Fibroblast of skin of left quadriceps (primary cell): ENCODE measurements at regions not wholly inside any gene's neighbourhood (a gene's known extent, or its start where the extent isn't known, plus 50 kb on each side); places are given as distances from the start of the nearest gene placed in this dataset.
"Not testable (repeated sequence)": the region's sequence is repeated elsewhere in the genome, so short reads cannot be mapped to it uniquely, and the experiment has no call there.

Source experiments
- DNase-seq, 2 experiments: peaks; one replicate each; pipeline ENCODE4 v3.0.0-alpha.2; 2013; ENCODE audit warnings: low read depth in 2 of 2

DNA sequence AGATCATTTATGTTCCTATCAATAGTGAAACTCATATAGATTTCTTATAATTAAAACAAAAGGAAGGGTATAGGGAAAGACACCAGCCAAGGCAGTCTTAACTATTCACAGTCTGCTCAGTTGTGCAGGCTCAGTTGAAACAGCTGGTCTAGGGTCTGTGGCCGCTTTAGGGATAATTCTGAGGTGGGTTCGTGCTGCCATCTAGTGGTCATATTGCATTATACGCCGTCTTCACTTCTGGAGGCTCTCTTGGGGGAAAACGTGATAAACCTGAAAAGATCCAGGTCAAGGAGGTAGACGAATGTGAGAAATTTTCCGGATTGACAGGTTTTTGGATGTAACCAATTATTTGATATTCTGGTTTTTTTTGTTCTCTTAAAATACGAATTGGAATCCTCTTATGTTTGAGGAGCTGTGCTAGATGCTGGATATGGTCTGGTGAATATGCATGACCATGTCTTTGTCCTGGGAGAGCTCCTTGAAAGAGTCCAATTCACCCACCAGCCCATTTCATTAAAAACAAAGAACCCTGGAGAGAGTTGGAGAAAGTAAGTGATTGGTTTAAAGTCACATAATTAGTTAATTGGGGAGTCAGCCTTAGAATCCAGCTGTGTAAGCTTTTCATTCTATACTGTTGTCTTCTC is 492.4 kb downstream of the PLCL1 start:
- peak; percentile 36 to 40 for DNase-seq

DNA sequence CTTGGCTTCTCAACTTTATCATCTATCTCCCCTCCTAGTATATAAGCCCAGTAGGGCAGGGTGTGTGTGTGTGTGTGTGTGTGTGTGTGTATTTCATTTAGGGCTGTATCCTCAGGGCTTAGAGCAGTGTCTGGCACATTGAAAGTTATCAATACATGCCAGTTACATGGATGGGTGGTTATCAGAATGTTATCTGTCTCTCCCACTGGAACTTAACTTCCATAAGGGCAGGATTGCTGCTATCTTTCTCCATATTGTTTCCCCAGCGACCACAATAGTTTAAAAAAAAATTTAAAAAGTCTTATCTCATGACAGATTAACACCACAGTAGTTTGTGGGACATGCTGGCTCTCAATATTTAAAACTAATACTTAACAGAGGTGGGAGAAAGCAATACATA is 488.9 kb downstream of the PLCL1 start:
- DNase-seq, result no peak

DNA sequence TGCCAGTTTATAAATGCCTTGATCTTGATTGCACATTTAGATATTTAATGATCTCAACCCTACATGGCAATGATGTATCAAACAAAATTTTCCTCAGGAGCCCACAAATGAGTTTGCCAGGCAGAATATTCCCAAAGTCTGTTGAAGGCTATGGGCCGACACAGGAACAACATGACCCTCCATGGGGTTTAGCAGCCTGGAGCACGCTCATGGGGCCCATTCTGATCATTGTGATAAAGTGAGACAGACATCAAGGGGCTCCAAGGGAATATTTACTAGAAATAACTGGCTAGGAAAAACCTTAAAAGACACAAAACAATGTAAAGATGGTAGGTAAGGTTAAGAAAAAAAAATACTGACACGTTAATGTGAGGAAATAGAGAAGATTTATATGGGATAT is 485.4 kb downstream of the PLCL1 start:
- no peak for DNase-seq

DNA sequence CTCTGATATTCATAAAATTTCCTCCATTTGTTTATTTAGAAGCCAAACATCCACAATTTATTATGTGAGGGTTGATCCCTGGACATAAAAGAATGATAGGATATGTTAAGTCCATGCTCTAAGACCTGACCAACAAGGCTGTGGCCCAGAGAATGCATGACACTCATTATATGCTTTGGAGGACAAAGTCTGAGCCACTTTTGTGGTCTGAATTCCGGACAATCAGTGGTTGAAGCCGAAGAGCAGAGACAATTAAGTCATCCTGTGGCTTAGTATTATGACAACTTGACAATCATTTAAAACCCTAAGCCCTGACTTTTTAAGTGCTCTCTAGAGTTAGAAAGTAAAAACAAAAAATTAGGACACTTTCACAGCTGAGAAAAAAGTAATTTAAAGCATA is 483.3 kb downstream of the PLCL1 start:
- no peak for DNase-seq

DNA sequence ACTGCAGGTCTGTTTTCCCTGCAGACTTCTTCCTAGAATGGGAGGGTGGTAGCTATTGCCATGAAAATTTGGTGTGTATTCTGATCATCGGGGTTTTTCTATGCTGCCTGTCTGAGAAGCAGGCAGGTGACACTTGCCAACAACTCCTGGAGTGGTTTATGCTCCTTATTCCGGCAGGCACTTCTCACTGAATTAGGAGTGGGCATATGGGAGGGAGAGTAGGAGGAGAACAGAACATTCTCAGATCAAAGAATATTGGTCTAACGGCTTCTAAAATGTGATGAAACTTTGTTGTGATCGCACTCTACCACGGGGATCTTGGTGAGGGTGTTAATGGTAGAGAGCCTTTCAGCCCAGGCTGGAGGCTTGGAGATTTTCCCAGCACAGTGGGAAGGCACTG is 480.8 kb downstream of the PLCL1 start:
- DNase-seq, result no peak

DNA sequence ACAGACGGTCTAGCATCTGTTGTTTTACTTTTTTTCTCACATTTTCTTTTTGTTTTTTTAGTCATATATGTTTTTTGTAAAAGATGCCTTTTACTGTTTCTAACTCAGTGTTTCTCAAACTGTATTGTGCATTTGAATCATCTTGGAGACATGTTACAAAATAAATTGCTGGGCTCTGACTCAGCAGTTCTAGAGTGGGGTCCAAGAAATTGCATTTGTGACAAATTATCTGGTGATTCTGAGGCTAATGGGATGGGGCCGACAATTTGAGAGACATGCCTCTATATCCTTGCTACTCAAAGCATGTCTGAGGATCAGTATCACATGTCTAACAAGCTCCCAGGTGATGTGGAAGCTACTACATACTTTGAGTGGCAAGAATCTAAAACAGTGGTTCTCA is 478.8 kb downstream of the PLCL1 start:
- peak; percentile 36 to 45 for DNase-seq

DNA sequence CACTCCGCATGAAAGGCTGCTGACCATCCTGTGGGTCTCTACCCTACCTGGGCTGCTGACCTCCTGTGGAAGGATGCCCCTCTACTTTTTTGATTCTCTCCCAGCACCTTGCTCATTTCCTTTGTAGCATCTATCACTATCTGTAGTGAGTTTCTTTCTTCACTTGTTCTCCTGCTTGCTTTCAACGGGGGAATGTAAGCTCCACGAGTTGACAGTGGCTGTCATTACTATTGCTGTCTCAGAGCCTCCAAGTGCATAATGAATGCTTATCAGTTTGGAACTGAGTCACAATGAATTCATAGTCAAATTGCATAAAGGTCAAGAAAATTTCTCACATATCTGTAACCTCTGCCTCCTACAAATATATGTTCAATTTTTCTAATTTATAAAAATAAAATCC is 477.7 kb downstream of the PLCL1 start:
- DNase-seq, result no peak

DNA sequence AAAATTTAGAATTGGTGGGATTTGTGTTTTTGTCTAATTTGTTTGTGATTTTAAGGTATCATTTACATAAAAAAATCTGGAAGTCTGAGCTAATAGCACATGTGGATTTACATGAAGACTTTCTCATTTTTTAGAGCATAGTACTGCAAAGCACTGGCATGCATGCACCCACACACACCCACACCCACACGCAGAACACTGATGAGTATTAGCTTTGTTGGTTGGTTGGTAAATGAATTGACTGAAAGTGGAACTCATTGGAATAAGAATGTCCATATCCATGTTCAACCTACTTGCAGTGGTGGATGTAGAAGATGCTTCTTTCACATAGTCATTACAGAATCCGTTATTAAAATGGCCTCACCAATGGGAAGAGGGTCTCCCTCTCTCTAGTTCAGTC is 475.8 kb downstream of the PLCL1 start:
- DNase-seq, result no peak

DNA sequence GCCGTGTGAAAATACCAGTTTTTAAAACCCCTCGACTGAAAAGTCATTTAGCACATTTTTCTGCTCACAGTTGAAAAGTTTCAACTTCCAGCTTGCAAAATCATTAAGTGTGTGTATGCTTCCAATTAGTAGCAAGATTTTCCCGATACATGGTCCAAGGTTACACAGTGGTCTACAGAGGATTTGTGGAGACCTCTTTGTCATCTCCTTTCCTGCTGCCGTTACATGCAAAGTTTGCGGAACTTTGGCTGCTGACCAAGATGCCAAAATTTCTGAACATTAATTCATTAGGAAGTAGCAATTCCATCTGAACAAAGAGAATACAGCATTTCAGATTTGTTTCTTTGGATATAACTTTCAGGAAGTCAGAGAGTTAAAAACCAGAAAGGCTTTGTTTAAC is 474.6 kb downstream of the PLCL1 start:
- DNase-seq, result peak; percentile 43 to 44

DNA sequence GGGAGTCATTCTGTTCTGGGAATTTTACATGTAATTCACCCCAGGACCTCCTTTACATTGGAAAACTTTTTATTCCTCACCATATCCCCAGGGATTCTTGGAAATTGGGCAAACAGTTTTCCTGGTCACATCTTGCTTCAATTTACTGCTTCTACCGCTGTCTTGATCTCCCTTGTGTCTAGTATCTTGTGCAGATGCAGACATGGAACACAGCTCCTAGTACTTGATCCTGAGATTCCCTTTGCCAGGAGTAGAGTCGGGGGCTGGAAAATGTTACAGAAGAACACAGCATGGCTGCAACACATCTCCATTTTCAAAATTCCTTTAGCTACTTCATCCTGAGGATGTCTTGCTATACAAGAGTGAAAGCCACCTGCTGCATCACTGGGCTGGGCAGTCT is 472.8 kb downstream of the PLCL1 start:
- DNase-seq, result no peak

DNA sequence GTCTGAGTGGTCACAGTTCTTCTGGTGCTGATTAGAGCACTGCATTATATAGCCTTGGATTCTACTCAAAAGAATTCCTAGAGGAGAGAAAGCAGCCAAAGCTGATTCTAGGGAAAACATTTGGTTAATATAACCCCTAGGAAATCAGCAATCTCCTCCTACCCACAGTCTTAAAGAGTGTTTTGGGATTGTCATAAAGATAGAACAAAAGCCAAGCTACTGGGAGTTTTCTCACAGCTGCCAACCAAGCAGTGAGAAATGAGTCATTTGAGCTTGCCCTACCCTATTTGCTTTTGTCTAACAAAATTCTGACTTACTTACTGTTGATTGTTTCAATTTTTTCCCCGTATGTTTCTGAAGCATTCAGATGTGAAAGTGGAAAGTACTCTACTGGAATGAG is 469.3 kb downstream of the PLCL1 start:
- peak; percentile 34 to 35 for DNase-seq

DNA sequence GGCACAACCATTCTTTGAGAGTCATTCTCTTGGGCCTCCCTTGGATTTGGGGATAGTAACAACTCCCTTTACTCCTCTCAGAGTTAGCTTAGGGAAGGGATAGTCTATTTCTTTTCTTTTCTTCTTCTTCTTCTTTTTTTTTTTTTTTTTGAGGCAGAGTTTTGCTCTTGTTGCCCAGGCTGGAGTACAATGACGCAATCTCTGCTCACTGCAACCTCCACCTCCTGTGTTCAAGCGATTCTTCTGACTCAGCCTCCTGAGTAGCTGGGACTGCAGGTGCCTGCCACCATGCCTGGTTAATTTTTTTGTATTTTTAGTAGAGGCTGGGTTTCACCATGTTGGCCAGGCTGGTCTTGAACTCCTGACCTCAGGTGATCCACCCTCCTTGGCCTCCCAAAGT is 465.8 kb downstream of the PLCL1 start:
- DNase-seq, result not testable (repeated sequence)

DNA sequence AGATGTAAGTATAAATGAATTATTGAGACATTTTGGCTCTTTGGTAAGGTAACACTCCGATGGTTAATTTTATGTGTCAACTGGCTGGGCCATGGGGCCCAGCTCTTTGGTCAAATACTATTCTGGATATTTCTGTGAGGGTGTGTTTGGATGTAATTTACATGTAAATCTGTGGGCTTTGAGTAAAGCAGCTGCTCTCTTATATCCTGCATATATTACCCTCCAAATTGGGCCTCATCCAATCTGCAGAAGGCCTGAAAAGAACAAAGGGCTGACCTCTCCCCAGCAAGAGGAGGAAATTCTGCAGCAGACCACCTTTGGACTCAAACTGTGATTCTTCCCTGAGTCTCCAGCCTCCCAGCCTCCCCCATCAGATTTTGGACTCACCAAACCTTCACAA is 464.1 kb downstream of the PLCL1 start:
- DNase-seq, result no peak

DNA sequence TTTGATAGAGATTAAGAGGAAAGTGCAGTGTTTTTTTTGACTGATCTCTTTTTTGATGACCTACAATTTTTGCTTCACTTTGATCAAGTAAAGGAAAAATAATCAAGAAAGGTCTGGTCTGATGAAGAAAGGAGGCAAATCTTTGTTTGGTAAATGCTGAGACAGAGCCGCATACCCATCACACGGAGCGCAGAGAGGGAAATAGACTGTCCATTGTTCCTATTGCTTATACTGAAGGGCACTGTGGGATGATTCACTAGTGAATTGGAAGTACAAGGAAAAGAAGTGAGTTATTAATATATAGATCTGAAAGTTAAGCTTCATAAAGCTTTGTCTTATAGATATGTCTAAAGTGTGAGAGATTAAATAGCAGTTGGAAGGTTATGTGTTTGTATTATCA is 455.1 kb downstream of the PLCL1 start:
- no peak for DNase-seq

DNA sequence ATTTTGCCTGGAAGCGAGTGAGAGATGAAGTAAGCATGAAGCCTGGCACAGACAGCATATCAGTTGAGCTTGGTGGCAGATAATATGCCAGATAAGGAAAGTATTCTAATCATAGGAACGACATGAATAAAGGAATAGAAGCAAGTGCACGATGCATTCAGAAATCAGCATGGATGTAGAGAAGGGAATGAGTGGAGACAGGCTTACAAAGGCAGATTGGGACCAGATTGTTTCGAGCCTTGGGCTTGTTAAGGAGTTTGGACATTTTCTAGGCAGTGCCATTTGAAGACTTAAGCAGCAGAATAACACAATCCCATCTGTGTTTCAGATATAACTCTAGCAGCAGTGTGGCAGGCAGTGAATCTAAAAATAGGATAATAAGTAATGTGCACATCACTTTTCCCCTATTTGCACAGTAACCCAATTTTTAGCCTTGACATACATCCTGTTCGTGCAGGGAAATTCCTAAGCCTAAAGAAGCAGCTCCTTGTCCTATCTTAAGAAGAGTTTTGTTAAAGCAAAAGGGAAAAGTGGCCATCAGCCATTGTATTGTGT is 450.2 kb downstream of the PLCL1 start:
- no peak for DNase-seq

DNA sequence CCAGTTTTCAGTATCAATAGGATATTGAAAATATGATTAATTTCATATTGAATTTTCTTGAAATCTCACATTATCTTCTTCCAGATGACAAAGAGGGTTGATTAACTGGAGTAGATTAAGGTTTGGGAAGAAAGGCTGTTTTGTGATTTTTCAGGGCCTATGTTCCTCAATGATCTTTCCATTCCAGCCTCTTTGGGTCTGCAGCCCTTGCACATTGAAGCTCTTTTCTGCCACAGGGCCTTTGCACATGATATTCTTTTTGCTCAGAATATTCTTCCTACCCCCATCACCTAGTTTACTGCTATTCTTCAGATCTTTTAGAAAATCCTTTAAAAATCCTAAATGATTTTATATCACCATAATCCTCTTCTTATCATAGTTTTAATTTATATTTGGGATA is 449.6 kb downstream of the PLCL1 start:
- no peak for DNase-seq

DNA sequence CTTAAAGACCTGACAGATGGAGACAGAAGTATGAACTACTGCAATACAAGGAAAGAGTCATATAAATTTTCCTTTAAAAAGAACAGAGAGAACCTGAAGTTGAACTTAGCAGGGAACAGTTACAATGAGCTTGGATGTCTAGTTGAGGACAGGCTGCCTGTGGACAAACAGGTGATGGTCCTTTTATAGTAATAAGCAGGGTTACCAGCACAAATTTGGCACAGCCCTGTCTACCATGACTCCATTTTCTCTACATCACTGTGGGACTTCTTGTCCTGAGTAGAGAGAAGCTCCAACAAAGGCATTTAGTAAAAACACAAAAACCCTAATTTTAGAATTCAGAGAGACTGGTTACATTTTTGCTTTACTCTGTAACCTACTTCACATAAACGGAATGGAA is 448.1 kb downstream of the PLCL1 start:
- DNase-seq, result no peak

DNA sequence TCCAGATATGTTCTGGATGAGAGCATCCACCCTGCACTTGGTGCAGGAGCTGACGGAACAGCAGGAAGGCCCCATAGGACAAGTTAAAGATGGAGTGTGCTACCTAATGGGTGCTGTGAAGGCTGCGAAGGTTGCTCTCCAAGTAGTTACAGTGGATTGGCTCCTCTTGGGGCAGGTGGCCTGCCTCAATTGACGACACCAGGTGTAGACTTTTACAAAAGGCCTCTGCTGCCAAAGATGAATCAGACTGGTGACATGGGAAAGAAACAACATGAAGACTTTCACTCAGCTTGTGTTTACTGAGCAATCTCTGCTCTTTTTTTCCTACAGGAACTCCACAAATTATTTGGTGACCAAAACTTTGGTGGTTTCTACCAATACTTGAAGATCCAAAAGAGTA is 437.7 kb downstream of the PLCL1 start:
- DNase-seq, result no peak

DNA sequence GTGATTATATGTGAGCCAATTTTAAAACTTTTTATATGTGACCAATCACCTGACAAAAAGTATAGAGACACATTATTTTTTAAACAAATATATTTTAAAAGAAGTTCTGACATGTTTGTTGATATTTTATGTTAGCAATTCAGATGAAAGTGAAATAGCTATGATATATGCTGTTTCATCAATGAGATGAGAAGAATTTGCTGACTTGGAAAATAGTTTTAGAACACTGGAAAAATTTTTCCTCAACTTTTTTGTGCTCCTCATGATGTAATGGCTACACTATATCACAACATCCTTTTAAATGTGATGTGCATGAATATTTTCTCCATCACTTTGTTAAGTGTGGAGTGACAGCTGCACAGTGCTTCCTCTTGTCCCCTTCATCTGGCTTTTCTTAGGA is 434.0 kb downstream of the PLCL1 start:
- DNase-seq, result no peak

DNA sequence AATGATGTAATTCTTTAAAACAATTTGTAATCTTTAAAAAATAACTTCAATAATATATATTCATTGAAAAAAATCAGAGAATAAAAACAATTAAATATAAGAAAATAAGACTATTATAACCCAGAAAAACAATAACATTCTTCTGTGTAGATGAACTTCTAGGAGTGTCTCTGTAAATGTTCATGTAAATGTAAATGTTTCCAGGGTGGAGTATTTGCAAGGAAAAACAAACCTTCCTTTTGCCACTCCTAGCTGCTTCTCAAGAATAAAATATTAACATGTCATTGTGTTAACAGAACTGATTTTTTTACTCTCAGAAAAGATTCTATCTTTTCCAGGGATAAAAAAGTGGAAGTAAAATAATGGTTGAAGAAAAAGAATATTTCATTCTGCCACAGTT is 431.9 kb downstream of the PLCL1 start:
- no peak for DNase-seq

DNA sequence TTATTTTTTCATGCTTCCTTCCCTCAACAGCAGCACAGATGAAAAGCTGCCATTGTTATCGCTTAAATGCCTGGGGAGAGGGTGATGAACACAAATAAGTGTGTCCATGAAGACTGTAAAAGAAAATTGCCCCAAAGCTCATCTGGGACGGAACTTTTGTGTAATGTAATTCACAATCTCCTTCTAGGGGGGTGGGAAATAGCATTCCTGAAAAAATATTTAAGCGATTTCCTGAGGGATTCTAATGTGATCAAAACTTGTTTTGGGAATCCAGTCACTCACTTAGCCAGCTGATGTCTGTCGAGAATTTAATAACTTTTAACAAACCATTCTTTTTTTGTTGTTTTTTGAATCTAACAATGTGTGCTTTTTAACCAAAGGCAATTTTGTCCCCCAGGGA is 427.9 kb downstream of the PLCL1 start:
- no peak for DNase-seq

DNA sequence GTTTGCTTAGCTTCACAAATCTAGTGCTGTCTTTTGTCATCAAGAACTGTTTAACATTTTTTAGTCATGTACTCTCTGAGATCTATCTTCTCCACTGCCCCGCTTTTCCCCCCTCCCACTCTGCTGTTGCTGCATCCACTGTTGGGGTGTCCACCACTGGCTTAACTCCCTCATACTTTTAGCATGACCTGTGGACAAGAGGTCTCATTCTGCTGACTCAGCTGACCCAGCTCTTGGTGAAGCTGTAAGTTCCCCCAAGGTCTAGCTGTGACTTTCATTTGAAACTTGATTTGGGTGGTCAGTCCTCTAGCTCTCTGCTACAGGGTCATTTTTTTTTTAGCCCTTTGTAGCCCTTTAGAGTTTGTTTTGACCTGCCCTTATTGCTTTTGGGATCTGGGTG is 427.2 kb downstream of the PLCL1 start:
- no peak for DNase-seq

DNA sequence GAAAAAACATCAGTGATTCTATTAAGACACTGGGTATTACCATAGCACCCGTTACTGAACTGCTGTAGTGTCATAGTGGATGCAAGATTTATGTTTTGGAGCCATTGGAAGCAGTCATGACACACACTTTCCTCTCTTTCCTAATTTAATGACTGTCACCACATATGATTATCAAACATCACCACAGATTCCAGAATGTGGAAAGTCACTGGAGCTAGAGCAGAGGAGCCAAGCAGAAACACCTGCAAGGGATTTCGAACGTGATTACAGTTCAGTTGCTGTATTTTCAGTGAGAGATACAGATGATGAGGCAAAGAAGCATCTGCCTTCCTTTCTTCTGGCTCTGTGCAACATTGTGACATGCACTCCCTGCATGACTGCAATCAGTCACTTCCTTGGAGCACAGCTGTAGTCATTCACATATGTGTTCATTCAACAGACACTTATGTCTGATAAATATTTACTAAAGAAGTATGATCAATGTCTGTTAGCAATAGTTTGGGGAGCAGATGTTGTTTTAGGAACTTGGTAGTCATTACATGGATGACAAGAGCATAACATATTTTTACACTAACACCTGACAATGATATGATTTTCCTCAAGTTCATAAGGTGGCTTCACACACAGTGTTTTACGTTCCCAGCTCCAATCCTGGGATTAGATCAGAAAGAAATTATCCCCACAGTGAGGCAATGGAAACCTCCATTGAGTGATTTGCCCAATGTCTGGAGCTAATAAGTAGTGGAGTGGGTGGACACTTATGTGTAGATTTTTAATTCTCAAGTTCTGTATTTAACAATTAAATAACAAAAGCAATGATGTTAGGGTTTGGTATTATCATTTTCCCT is 416.6 kb downstream of the PLCL1 start:
- no peak for DNase-seq
